Spleen (tissue), 11 donors: ENCODE measurements at regions not wholly inside any gene's neighbourhood (a gene's known extent, or its start where the extent isn't known, plus 50 kb on each side); places are given as distances from the start of the nearest gene placed in this dataset.

ENCODE experiments used
- DNase-seq: peaks from one replicate; pipeline ENCODE4 v3.0.0-alpha.2; 2020
- H3K27ac ChIP-seq, 8 donors: fragments of 200-600 bp; sonication (generic) in 7 of 8; 1 replicate in 4 of 8; 2 replicates in 4 of 8; pipeline versions ENCODE4 v1.5.0 to v1.8.0; 2016 to 2021; ENCODE audit warnings: inconsistent platforms in 4 of 8, mild to moderate bottlenecking in 4 of 8, moderate library complexity in 1 of 8
- H3K27me3 ChIP-seq, 7 donors: fragments of 200-600 bp; sonication (generic) in 6 of 7; replicated peaks in 1 of 7; 1 replicate in 4 of 7; 2 replicates in 3 of 7; pipeline versions ENCODE4 v1.5.0 to v1.8.0; 2016 to 2021; ENCODE audit warnings: inconsistent platforms in 3 of 7, mild to moderate bottlenecking in 1 of 7
- H3K36me3 ChIP-seq, 6 donors: fragments of 200-600 bp; sonication (generic) in 5 of 6; 1 replicate in 4 of 6; 2 replicates in 2 of 6; pipeline versions ENCODE4 v1.5.0 to v1.8.0; 2016 to 2021; ENCODE audit warnings: inconsistent platforms in 2 of 6
- H3K4me1 ChIP-seq, 6 donors: fragments of 200-600 bp; sonication (generic) in 5 of 6; 1 replicate in 3 of 6; 2 replicates in 3 of 6; pipeline versions ENCODE4 v1.5.0 to v1.8.0; 2016 to 2021; ENCODE audit warnings: inconsistent platforms in 3 of 6
- H3K4me3 ChIP-seq, 8 donors: fragments of 200-600 bp; sonication (generic) in 7 of 8; 1 replicate in 4 of 8; 2 replicates in 4 of 8; pipeline versions ENCODE4 v1.5.0 to v1.8.0; 2016 to 2021; ENCODE audit warnings: inconsistent platforms in 4 of 8, mild to moderate bottlenecking in 4 of 8, moderate library complexity in 2 of 8
- H3K9me3 ChIP-seq, 8 donors: fragments of 200-600 bp; sonication (generic) in 7 of 8; 1 replicate in 4 of 8; 2 replicates in 4 of 8; pipeline versions ENCODE4 v1.5.0 to v1.8.0; 2016 to 2021; ENCODE audit warnings: inconsistent platforms in 4 of 8
- POLR2A ChIP-seq, 3 donors: fragments of 450-650 bp; IDR thresholded peaks; one replicate each; pipeline ENCODE4 v1.5.1; 2017; ENCODE audit warnings: antibody characterized with exemption in 3 of 3, mild to moderate bottlenecking in 1 of 3
- POLR2AphosphoS5 ChIP-seq, 3 donors: sonication (generic); formaldehyde crosslinking; IDR thresholded peaks; one replicate each; pipeline ENCODE4 v1.5.1; 2017; ENCODE audit warnings: antibody characterized with exemption in 3 of 3
- WGBS, 5 donors: extraction: QIAGEN DNeasy Blood & Tissue Kit in 3 of 5; methylation state at CpG; one replicate each; pipeline versions ENCODE4 v1.1.5 to v1.1.7; 2013 to 2018; 5-methylcytosine and 5-hydroxymethylcytosine counted together
- intact Hi-C: fragments of 100-400 bp; cut with DNase I; formaldehyde crosslinking; loops from one replicate; pipeline ENCODE4 v1.15.0; 2023; ENCODE audit warnings: low total_unique reads
- TF ChIP-seq, protein P1 (sequence below), 11 experiments: fragments of 200-600 bp in 7 of 11; fragments of 450-650 bp in 4 of 11; sonication (generic) in 4 of 11; IDR thresholded peaks in 8 of 11; conservative IDR thresholded peaks in 3 of 11; 1 replicate in 7 of 11; 2 replicates in 4 of 11; pipeline versions ENCODE4 v1.4.0 to v1.8.0; 2016 to 2021; ENCODE audit warnings: antibody characterized with exemption in 11 of 11, inconsistent platforms in 4 of 11, mild to moderate bottlenecking in 1 of 11
- donor health status: healthy with polysubstance abuse.
- donor health status: DM: no; HTN: no; CAD: no; lungs with moderate emphysema.
- donor health status: DM: no; HTN: no; CAD: no.
- donor health status: Bipolar disorder and iron deficiency.
- donor health status: healthy.
- donor health status: DM: no; HTN: no; CAD: no.
- donor health status: DM: yes; HTN: yes; CAD: no.

DNA sequence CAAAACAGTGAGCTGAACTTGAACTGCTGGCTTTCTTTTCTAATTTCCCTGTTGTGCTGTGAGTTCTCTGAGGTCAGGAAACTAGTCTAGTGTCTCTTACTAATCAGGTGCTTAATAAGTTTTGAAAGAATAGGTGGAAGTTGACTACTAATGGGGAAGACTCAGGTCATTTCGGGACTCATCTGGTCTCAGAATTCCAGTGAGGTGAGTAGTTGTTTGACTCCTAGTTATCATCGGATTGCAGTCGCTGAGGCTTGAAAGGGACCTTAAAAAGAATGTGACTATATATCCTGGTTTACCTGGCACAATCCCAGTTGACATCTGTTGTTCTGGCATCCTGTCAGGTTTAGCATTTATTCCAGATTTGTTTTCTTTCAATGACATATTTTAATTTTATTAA is 81.4 kb upstream of the SPAG17 start:
- Histone ChIP-seq H3K9me3 (no peaks in the 10 kb centered on the region), H3K27me3 (no peaks in the 10 kb centered on the region), H3K27ac (no peak overlapping the region), H3K4me1 (no peaks in the 10 kb centered on the region), H3K36me3 (no peaks in the 10 kb centered on the region), H3K4me3 (no peak overlapping the region)
- DNase-seq = no peak
- TF ChIP-seq POLR2AphosphoS5 (IDR thresholded peaks at IDR 0.05) = no peak
- TF ChIP-seq, protein P1, sequence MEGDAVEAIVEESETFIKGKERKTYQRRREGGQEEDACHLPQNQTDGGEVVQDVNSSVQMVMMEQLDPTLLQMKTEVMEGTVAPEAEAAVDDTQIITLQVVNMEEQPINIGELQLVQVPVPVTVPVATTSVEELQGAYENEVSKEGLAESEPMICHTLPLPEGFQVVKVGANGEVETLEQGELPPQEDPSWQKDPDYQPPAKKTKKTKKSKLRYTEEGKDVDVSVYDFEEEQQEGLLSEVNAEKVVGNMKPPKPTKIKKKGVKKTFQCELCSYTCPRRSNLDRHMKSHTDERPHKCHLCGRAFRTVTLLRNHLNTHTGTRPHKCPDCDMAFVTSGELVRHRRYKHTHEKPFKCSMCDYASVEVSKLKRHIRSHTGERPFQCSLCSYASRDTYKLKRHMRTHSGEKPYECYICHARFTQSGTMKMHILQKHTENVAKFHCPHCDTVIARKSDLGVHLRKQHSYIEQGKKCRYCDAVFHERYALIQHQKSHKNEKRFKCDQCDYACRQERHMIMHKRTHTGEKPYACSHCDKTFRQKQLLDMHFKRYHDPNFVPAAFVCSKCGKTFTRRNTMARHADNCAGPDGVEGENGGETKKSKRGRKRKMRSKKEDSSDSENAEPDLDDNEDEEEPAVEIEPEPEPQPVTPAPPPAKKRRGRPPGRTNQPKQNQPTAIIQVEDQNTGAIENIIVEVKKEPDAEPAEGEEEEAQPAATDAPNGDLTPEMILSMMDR (IDR thresholded peaks at IDR 0.05 in 8 of 11, conservative IDR thresholded peaks at IDR 0.05 in 3 of 11) = no peak
- TF ChIP-seq POLR2A (IDR thresholded peaks at IDR 0.05) = no peak
- intact Hi-C loops = no loop called here
- 73 to 87% (median 82%) methylated on average over 3 of the region's 3 CpGs for WGBS, 5 donors

DNA sequence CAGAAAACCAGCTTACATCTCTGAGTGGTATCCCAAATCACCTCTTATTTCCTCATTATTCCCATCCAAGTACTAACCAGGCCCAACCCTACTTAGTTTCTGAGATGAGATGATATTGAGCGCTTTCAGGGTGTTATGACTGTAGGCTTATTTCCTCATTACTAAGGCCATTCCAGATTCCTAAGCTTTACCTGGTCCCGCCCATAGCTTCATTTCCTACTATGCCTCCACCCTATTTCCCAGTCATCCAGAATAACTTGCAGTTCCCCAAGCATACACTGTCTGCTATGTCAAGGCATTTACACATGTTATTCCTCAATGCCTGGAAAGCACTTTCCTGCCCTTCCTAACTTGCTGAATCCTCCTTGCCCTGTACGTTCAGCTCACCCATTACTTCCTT is 79.3 kb upstream of the SPAG17 start:
- Histone ChIP-seq H3K36me3 (no peaks in the 10 kb centered on the region), H3K27me3 (no peaks in the 10 kb centered on the region), H3K9me3 (no peaks in the 10 kb centered on the region), H3K4me1 (no peaks in the 10 kb centered on the region), H3K4me3 (no peak overlapping the region), H3K27ac (no peak overlapping the region)
- intact Hi-C loops = no loop called here
- WGBS, 5 donors = 82 to 92% (median 87%) methylated on average over 3 of the region's 3 CpGs
- no peak for DNase-seq
- TF ChIP-seq, protein P1 (IDR thresholded peaks at IDR 0.05 in 8 of 11, conservative IDR thresholded peaks at IDR 0.05 in 3 of 11) = no peak
- no peak for TF ChIP-seq POLR2AphosphoS5 (IDR thresholded peaks at IDR 0.05)
- no peak for TF ChIP-seq POLR2A (IDR thresholded peaks at IDR 0.05)

GRCh38 chr1:118262865-118263264 is 77.8 kb upstream of the SPAG17 start:
- WGBS, 5 donors = 59 to 98% (median 87%) methylated on average over 2 of the region's 2 CpGs
- intact Hi-C loops = no loop called here
- no peaks in the 10 kb centered on the region for H3K4me1 ChIP-seq
- DNase-seq = no peak
- H3K36me3 ChIP-seq = no peaks in the 10 kb centered on the region
- no peak for TF ChIP-seq POLR2AphosphoS5 (IDR thresholded peaks at IDR 0.05)
- TF ChIP-seq, protein P1 (IDR thresholded peaks at IDR 0.05 in 8 of 11, conservative IDR thresholded peaks at IDR 0.05 in 3 of 11) = no peak
- TF ChIP-seq POLR2A (IDR thresholded peaks at IDR 0.05) = no peak
- H3K27ac ChIP-seq = no peak overlapping the region
- H3K9me3 ChIP-seq = no peaks in the 10 kb centered on the region
- H3K27me3 ChIP-seq = no peaks in the 10 kb centered on the region
- no peak overlapping the region for H3K4me3 ChIP-seq

- DNase-seq = no peak
- 81 to 90% (median 84%) methylated on average over 8 of the region's 8 CpGs for WGBS, 5 donors
Measured at GRCh38 chr1:118258975-118259374, 73.9 kb upstream of the SPAG17 start.

More at GRCh38 chr1:118258975-118259374, 73.9 kb upstream of the SPAG17 start:
- Histone ChIP-seq H3K27ac (no peak overlapping the region), H3K9me3 (no peaks in the 10 kb centered on the region), H3K27me3 (no peaks in the 10 kb centered on the region), H3K4me1 (no peaks in the 10 kb centered on the region), H3K36me3 (no peaks in the 10 kb centered on the region), H3K4me3 (no peak overlapping the region)
- TF ChIP-seq POLR2A (IDR thresholded peaks at IDR 0.05) = no peak
- TF ChIP-seq POLR2AphosphoS5 (IDR thresholded peaks at IDR 0.05) = no peak
- TF ChIP-seq, protein P1 (IDR thresholded peaks at IDR 0.05 in 8 of 11, conservative IDR thresholded peaks at IDR 0.05 in 3 of 11) = no peak
- intact Hi-C loops = no loop called here
